ENCODE measurements at regions not wholly inside any gene's neighbourhood (a gene's known extent, or its start where the extent isn't known, plus 50 kb on each side); places are given as distances from the start of the nearest gene placed in this dataset.
A peak's percentile ranks its signal among the peaks of the same experiment; 100 is the strongest.

DNA sequence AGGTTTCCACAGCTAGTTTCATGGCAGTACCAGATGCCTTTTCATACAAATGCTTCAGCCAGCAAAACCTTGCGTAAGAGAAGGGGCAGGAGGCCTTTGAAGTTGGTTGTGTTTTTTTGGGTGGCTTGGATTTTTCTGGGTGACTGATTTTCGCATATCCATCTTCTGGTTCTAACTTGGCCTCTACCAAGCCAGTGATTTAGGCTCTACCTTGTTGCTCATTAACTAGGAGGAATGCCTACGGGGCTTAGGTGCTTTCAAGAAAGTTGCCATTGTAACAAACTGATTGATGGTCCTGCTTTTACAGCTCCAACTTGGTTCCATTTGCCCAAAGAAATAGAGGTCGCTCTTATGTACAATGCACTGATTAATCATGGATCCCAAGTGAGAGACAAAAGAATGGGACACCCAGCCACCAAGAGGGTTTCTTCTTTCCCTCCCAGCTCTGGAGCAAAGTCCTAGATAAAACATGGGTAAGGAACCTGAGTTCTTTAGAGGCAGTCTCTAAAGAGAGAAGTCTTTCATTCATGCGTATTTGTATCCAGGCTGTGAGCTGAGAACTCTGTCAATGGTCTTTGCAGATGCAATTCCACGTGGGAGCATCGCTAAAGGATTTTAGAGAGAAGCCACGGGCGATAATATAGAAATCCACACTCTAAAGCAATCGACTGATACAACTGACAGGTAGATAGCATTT, 92.1 kb upstream of the FGFR2 start:
- Histone ChIP-seq H3K4me3 (ENCODE audit: low read depth, low read length) (no peak overlapping the region), H3K27me3 (ENCODE audit: control insufficient read depth, insufficient read depth, low read length) (no peaks in the 10 kb centered on the region), H3K36me3 (ENCODE audit: control insufficient read depth, insufficient read depth, low read length) (no peaks in the 10 kb centered on the region), H3K9me3 (ENCODE audit: control insufficient read depth, insufficient read depth, low read length) (no peaks in the 10 kb centered on the region), H3K27ac (ENCODE audit: low read depth, low read length) (no peak overlapping the region), H3K4me1 (ENCODE audit: control insufficient read depth, insufficient read depth, low read length) (peaks cover 8% of the 10 kb centered on the region)
- DNase-seq (ENCODE audit: low read depth in 4 of 6, low spot score in 6 of 6): no peak
- WGBS (ENCODE audit: insufficient coverage): 63% methylated on average over 2 of the region's 10 CpGs

DNA sequence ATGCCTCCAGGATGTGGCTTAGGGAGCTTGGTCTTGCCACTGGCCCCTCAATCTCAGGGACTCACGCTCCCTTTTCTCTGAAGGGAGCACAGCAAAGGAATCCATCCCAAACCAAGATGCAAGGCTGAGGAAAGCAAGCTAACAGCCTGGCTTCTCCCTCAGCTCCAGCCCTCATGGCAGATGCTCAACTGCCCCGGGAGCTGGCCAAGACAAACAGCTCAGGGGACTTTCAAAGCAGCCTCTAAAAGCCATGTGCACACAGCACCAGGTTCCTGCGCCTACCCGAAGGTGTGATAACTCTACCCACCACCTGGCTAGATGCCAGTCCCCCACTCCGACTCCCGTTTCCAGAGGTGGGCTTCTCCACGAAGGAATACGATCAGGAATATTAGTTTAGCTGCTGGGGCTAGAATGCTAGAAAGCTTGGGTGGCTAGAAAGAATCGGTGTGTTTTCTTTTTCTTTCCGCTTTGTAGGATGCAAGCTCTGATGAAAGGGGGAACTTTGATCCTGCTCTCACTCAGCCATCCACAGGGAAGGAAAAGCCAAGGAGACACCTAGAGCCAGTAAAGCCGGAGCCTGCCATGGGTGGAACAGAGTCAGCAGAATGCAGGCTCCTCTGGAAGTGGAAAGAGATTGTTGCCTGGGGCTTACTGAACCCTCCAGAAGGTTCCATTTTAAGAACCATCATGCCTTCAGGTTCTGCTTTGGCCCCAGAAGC, 89.0 kb upstream of the FGFR2 start:
- no peaks in the 10 kb centered on the region for H3K27me3 ChIP-seq (ENCODE audit: control insufficient read depth, insufficient read depth, low read length)
- peak overlapping the region; percentile 69 for H3K27ac ChIP-seq (ENCODE audit: low read depth, low read length)
- H3K36me3 ChIP-seq (ENCODE audit: control insufficient read depth, insufficient read depth, low read length): no peaks in the 10 kb centered on the region
- peaks cover 17% of the 10 kb centered on the region for H3K4me1 ChIP-seq (ENCODE audit: control insufficient read depth, insufficient read depth, low read length)
- WGBS (ENCODE audit: insufficient coverage): 86% methylated on average over 3 of the region's 11 CpGs
- peak in 1 of 6 donors; percentile 70 for DNase-seq (ENCODE audit: low read depth in 4 of 6, low spot score in 6 of 6)
- no peaks in the 10 kb centered on the region for H3K9me3 ChIP-seq (ENCODE audit: control insufficient read depth, insufficient read depth, low read length)
- H3K4me3 ChIP-seq (ENCODE audit: low read depth, low read length): no peak overlapping the region

DNA sequence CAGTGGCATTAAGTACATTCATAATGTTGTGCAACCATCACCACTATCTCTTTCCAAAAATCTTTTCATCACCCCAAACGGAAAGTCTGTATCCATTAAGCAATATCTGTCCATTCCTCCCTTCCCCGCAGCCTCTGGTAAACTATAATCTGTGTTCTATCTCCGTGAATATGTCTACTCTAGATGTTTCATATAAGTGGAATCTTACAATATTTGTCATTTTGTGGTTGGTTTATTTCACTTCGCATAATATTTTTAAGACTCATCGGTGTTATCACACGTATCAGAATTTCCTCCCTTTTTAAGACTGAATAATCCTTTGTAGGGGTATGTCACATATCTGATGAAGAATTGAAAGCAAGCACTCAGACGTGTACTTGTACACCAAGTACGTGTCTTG, 86.0 kb upstream of the FGFR2 start:
- peaks cover 37% of the 10 kb centered on the region for H3K4me1 ChIP-seq (ENCODE audit: control insufficient read depth, insufficient read depth, low read length)
- WGBS (ENCODE audit: insufficient coverage): 100% methylated on average over 2 of the region's 8 CpGs
- no peak overlapping the region for H3K4me3 ChIP-seq (ENCODE audit: low read depth, low read length)
- H3K27ac ChIP-seq (ENCODE audit: low read depth, low read length): no peak overlapping the region
- peaks cover 3% of the 10 kb centered on the region for H3K27me3 ChIP-seq (ENCODE audit: control insufficient read depth, insufficient read depth, low read length)
- no peaks in the 10 kb centered on the region for H3K36me3 ChIP-seq (ENCODE audit: control insufficient read depth, insufficient read depth, low read length)
- DNase-seq (ENCODE audit: low read depth in 4 of 6, low spot score in 6 of 6): no peak
- H3K9me3 ChIP-seq (ENCODE audit: control insufficient read depth, insufficient read depth, low read length): no peaks in the 10 kb centered on the region

DNA sequence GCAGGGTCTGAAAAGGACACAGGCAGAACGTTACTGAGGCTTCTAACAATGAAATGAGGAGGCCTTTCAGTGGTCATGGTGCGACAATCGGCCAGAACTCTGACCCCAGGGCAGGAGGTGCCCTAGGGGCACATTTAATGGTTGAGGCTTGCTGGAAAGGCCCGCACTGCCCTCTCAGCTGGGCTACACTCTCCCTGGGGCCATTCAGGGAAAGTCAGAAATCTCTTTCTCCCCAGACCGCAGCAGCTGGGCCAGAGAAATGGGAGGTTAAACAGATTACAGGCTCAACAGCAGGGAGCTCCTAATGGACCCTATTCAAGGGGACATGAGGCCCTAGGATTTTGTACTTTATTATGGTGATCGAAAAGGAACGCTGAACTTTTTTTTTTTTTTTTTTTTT, 85.6 kb upstream of the FGFR2 start:
- Histone ChIP-seq H3K4me3 (ENCODE audit: low read depth, low read length) (no peak overlapping the region), H3K9me3 (ENCODE audit: control insufficient read depth, insufficient read depth, low read length) (no peaks in the 10 kb centered on the region), H3K27me3 (ENCODE audit: control insufficient read depth, insufficient read depth, low read length) (peaks cover 3% of the 10 kb centered on the region), H3K27ac (ENCODE audit: low read depth, low read length) (no peak overlapping the region), H3K36me3 (ENCODE audit: control insufficient read depth, insufficient read depth, low read length) (no peaks in the 10 kb centered on the region), H3K4me1 (ENCODE audit: control insufficient read depth, insufficient read depth, low read length) (peaks cover 37% of the 10 kb centered on the region)
- 51% methylated on average over 4 of the region's 7 CpGs for WGBS (ENCODE audit: insufficient coverage)
- no peak for DNase-seq (ENCODE audit: low read depth in 4 of 6, low spot score in 6 of 6)

DNA sequence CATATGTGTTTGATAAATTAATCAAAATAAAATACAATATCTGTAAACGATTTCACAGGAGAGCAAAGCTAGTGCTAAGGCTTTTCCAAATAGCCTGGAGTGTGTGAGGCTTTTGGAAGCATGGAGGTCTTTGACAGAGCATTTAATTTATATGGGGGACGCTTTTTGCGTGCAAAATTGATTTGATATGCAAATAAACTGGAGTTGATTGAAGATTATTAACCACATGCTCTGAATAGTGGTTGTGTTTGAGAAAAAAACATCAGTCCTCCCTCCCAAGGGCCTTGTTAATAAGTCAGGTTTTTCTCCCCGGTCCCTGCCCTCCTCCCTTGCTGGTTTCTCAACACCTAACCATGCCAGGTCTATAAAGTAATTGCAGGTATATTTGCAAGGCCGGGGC, 85.1 kb upstream of the FGFR2 start:
- 80% methylated on average over 2 of the region's 5 CpGs for WGBS (ENCODE audit: insufficient coverage)
- no peaks in the 10 kb centered on the region for H3K36me3 ChIP-seq (ENCODE audit: control insufficient read depth, insufficient read depth, low read length)
- H3K27me3 ChIP-seq (ENCODE audit: control insufficient read depth, insufficient read depth, low read length): peaks cover 3% of the 10 kb centered on the region
- H3K27ac ChIP-seq (ENCODE audit: low read depth, low read length): no peak overlapping the region
- peaks cover 37% of the 10 kb centered on the region for H3K4me1 ChIP-seq (ENCODE audit: control insufficient read depth, insufficient read depth, low read length)
- H3K4me3 ChIP-seq (ENCODE audit: low read depth, low read length): no peak overlapping the region
- H3K9me3 ChIP-seq (ENCODE audit: control insufficient read depth, insufficient read depth, low read length): no peaks in the 10 kb centered on the region
- peak in 1 of 6 donors; percentile 39 for DNase-seq (ENCODE audit: low read depth in 4 of 6, low spot score in 6 of 6)

DNA sequence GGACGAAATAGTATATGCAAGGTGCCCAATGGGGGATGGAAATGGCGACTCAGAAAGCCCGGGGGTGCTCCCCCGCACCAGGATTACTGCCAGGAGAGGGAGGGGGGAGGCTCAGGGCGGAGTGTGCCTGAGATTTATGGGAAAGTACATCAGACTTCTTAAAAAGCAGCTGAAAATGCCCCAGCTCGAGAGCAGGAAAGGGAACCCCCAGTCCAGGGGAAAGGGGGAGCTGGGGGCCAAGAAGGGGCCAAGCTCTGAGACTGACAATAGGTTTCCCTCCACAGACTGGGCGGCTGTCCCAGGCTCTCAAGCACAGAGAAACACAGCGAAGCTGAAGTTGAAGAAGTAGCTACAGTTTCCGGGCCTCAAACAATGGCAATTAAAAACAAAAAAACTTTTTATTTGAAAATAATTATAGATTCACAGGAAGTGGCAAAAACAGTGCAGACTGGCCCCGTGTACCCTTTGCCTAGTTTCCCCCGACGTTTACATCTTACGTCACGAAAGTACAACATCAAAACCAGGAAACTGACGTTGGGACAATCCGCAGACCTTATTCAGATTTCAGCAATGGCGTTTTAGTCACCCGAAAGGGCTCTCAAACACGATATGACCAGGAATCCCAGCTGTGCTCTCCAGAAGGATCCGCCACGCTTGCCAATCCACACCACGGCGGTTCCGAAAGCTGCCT, 83.9 kb upstream of the FGFR2 start:
- peak overlapping the region; percentile 52 for H3K27ac ChIP-seq (ENCODE audit: low read depth, low read length)
- no peak overlapping the region for H3K4me3 ChIP-seq (ENCODE audit: low read depth, low read length)
- H3K36me3 ChIP-seq (ENCODE audit: control insufficient read depth, insufficient read depth, low read length): no peaks in the 10 kb centered on the region
- WGBS (ENCODE audit: insufficient coverage): 40% methylated on average over 20 of the region's 24 CpGs
- DNase-seq (ENCODE audit: low read depth in 4 of 6, low spot score in 6 of 6): peak in 3 of 6 donors; percentile 39 to 77 (median 70)
- peaks cover 3% of the 10 kb centered on the region for H3K27me3 ChIP-seq (ENCODE audit: control insufficient read depth, insufficient read depth, low read length)
- peaks cover 35% of the 10 kb centered on the region for H3K4me1 ChIP-seq (ENCODE audit: control insufficient read depth, insufficient read depth, low read length)
- H3K9me3 ChIP-seq (ENCODE audit: control insufficient read depth, insufficient read depth, low read length): no peaks in the 10 kb centered on the region

DNA sequence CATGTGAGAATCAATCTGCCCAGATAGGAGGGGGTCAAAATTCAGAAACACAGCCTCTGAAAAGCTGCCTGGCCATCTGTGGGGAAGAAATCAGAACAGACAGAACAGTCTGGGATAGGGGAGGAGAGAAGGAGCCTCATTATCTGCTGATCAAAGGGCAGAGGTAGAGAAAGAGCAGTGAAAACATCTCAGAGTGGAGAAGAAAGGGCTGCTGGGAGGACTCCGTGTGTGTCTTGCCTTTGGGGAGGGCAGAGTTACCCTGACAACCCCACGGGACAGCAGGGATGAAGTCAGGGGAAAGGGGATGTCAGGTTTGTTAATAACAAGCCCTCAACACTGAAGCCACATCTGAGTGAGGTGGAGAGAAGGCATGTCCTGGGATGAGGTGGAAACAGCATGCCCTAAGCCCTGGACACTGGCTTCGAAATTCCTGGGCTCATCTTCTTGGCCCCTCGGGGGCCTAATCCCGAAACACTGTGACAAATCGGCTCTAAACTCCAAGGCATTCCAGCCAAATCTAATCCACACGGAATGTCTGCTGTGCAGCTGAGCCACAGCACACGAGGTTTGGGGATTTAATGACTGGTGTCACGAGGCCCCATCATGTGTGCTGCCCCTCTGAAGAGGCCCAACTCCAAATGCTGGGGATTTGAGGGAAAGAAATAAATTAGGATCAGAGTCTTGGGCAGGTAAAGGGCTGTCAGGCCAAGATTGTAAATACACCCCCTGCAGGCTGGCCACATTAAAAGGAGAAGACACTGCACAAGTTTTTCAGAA, 82.8 kb upstream of the FGFR2 start:
- H3K4me1 ChIP-seq (ENCODE audit: control insufficient read depth, insufficient read depth, low read length): peaks cover 31% of the 10 kb centered on the region
- 30% methylated on average over 9 of the region's 9 CpGs for WGBS (ENCODE audit: insufficient coverage)
- H3K4me3 ChIP-seq (ENCODE audit: low read depth, low read length): no peak overlapping the region
- H3K9me3 ChIP-seq (ENCODE audit: control insufficient read depth, insufficient read depth, low read length): no peaks in the 10 kb centered on the region
- no peak for DNase-seq (ENCODE audit: low read depth in 4 of 6, low spot score in 6 of 6)
- H3K27ac ChIP-seq (ENCODE audit: low read depth, low read length): peak overlapping the region; percentile 52
- H3K36me3 ChIP-seq (ENCODE audit: control insufficient read depth, insufficient read depth, low read length): no peaks in the 10 kb centered on the region
- peaks cover 3% of the 10 kb centered on the region for H3K27me3 ChIP-seq (ENCODE audit: control insufficient read depth, insufficient read depth, low read length)

DNA sequence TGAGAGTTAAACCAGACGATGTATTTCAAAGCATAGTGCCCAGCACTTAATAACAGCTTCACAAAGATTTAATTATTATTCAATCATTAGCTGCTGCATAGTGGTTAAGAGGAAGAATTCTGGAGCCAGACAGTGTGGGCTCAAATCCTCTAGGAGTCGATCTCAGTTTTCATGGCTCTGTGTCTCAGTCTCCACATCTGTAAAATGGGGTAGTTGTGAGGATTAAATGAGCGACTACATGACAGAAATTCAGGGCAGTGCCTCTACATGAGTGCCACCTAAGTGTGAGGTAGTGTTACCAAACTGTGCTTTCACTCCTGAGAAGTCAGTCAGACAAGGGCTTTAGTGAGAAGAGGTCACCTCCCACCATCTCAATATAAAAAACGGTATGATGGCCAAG, 81.7 kb upstream of the FGFR2 start:
- no peak overlapping the region for H3K4me3 ChIP-seq (ENCODE audit: low read depth, low read length)

DNA sequence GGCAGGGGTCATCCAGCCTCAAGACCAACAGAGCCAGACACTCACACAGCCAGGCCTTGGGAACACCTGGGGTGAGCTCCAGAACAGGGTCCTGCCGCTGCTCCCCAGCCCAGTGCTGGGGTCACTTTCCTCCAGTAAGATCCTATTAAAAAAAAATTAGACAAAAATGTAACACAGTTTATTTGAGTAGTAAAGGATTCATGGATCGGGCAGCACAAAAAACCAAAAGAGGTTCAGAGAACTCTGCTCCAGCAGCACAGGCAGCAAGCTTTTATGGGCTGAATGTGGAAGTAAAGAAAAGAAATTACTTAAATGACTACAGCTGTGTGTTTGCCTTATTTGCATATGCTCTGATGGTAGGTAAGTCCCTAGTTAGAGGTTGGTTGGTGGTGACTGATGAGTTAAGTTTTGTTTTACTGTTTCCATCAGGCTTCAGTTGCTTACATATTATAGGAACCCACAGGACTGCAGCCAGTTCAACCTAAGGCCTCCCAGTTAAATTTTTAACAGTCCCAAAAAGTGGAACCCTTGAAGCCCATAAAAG, 80.5 kb upstream of the FGFR2 start:
- Histone ChIP-seq H3K9me3 (ENCODE audit: control insufficient read depth, insufficient read depth, low read length) (no peaks in the 10 kb centered on the region), H3K4me3 (ENCODE audit: low read depth, low read length) (no peak overlapping the region), H3K4me1 (ENCODE audit: control insufficient read depth, insufficient read depth, low read length) (peaks cover 29% of the 10 kb centered on the region), H3K27ac (ENCODE audit: low read depth, low read length) (no peak overlapping the region), H3K27me3 (ENCODE audit: control insufficient read depth, insufficient read depth, low read length) (peaks cover 3% of the 10 kb centered on the region), H3K36me3 (ENCODE audit: control insufficient read depth, insufficient read depth, low read length) (no peaks in the 10 kb centered on the region)
- WGBS (ENCODE audit: insufficient coverage): 100% methylated on average over 1 of the region's 2 CpGs
- no peak for DNase-seq (ENCODE audit: low read depth in 4 of 6, low spot score in 6 of 6)

More for the DNA sequence above, 81.7 kb upstream of the FGFR2 start:
- Histone ChIP-seq H3K27ac (ENCODE audit: low read depth, low read length) (no peak overlapping the region), H3K9me3 (ENCODE audit: control insufficient read depth, insufficient read depth, low read length) (no peaks in the 10 kb centered on the region), H3K36me3 (ENCODE audit: control insufficient read depth, insufficient read depth, low read length) (no peaks in the 10 kb centered on the region), H3K4me1 (ENCODE audit: control insufficient read depth, insufficient read depth, low read length) (peaks cover 31% of the 10 kb centered on the region), H3K27me3 (ENCODE audit: control insufficient read depth, insufficient read depth, low read length) (peaks cover 3% of the 10 kb centered on the region)
- DNase-seq (ENCODE audit: low read depth in 4 of 6, low spot score in 6 of 6): no peak
- WGBS (ENCODE audit: insufficient coverage): 92% methylated on average over 2 of the region's 4 CpGs
